LNCaP clone FGC (cell line): ENCODE measurements at regions not wholly inside any gene's neighbourhood (a gene's known extent, or its start where the extent isn't known, plus 50 kb on each side); places are given as distances from the start of the nearest gene placed in this dataset.
"Not testable (repeated sequence)": the region's sequence is repeated elsewhere in the genome, so short reads cannot be mapped to it uniquely, and the experiment has no call there.

Experiments
- DNase-seq: peaks from one replicate; pipeline ENCODE4 v3.0.0-alpha.2; 2011; ENCODE audit warnings: low read depth
- H3K4me3 ChIP-seq: 2 replicates; pipeline ENCODE4 v1.5.1; 2011; ENCODE audit warnings: mild to moderate bottlenecking, low read depth, low read length, control low read depth
- CTCF ChIP-seq: IDR thresholded peaks from 2 replicates; pipeline ENCODE4 v1.5.1; 2012; ENCODE audit warnings: mild to moderate bottlenecking; ENCODE audit not compliant: control insufficient read depth, insufficient read depth; ENCODE audit errors: extremely low read depth

GRCh38 chr1:68907491-68907890, 410.6 kb upstream of the DEPDC1 start:
- no peak overlapping the region for H3K4me3 ChIP-seq
- DNase-seq: no peak
- no peak for TF ChIP-seq CTCF

GRCh38 chr1:68908316-68908715, 411.4 kb upstream of the DEPDC1 start:
- TF ChIP-seq CTCF: no peak
- DNase-seq: peak; percentile 7
- no peak overlapping the region for H3K4me3 ChIP-seq

- no peak overlapping the region for H3K4me3 ChIP-seq
- DNase-seq: no peak
- TF ChIP-seq CTCF: no peak
These were observed 419.5 kb upstream of the DEPDC1 start for GRCh38 chr1:68916221-68916902.

- DNase-seq: no peak
- no peak for TF ChIP-seq CTCF
- no peak overlapping the region for H3K4me3 ChIP-seq
These were observed 420.6 kb upstream of the DEPDC1 start for GRCh38 chr1:68917456-68917855.

GRCh38 chr1:68918563-68918962, 421.7 kb upstream of the DEPDC1 start:
- no peak for DNase-seq
- H3K4me3 ChIP-seq: no peak overlapping the region
- no peak for TF ChIP-seq CTCF

GRCh38 chr1:68919075-68919474, 422.2 kb upstream of the DEPDC1 start:
- no peak for DNase-seq
- no peak overlapping the region for H3K4me3 ChIP-seq
- no peak for TF ChIP-seq CTCF

GRCh38 chr1:68923475-68924088, 426.7 kb upstream of the DEPDC1 start:
- not testable (repeated sequence) for DNase-seq, H3K4me3 ChIP-seq
